OCI-LY3 (cell line): ENCODE measurements at regions not wholly inside any gene's neighbourhood (a gene's known extent, or its start where the extent isn't known, plus 50 kb on each side); places are given as distances from the start of the nearest gene placed in this dataset.

Experiments used
- H2AFZ ChIP-seq: fragments of 200-600, 300-600 bp; shearing (Covaris generic); 2 replicates; pipeline ENCODE4 v1.6.0; 2014; ENCODE audit warnings: antibody characterized with exemption, low read depth, low read length
- H3K27ac ChIP-seq: fragments of 200-600, 300-600 bp; sonication (generic); 2 replicates; pipeline ENCODE4 v1.5.1; 2014; ENCODE audit warnings: mild to moderate bottlenecking, low read length, moderate library complexity, mixed read lengths
- H3K27me3 ChIP-seq: fragments of 200-600, 300-600 bp; sonication (generic); 2 replicates; pipeline ENCODE4 v1.6.1; 2014; ENCODE audit warnings: low read depth, low read length, mixed read lengths
- H3K36me3 ChIP-seq: fragments of 200-600, 300-600 bp; sonication (generic); replicated peaks from 2 replicates; pipeline ENCODE3; 2014; ENCODE audit warnings: low read depth, low read length, mixed read lengths
- H3K4me1 ChIP-seq: fragments of 300-600, 200-600 bp; sonication (generic); 2 replicates; pipeline ENCODE4 v1.6.1; 2014; ENCODE audit warnings: low read length, mixed read lengths
- H3K4me2 ChIP-seq: fragments of 200-600, 300-600 bp; sonication (generic); 2 replicates; pipeline ENCODE4 v1.6.1; 2014; ENCODE audit warnings: low read length, mixed read lengths
- H3K4me3 ChIP-seq: fragments of 300-600, 200-600 bp; sonication (generic); 2 replicates; pipeline ENCODE4 v1.5.1; 2014; ENCODE audit warnings: antibody characterized with exemption, mild to moderate bottlenecking, low read length, moderate library complexity
- H3K79me2 ChIP-seq: fragments of 300-600, 200-600 bp; shearing (Covaris generic); 2 replicates; pipeline ENCODE4 v1.6.1; 2014; ENCODE audit warnings: mild to moderate bottlenecking, low read length, mixed read lengths
- H3K9ac ChIP-seq: fragments of 300-600, 200-600 bp; shearing (Covaris generic); 2 replicates; pipeline ENCODE4 v1.6.0; 2014; ENCODE audit warnings: mild to moderate bottlenecking, low read length, moderate library complexity
- H3K9me3 ChIP-seq: fragments of 200-600, 300-600 bp; shearing (Covaris generic); 2 replicates; pipeline ENCODE4 v1.6.1; 2014; ENCODE audit warnings: low read length, mixed read lengths; ENCODE audit not compliant: insufficient read depth
- H4K20me1 ChIP-seq: fragments of 200-600, 300-600 bp; sonication (generic); 2 replicates; pipeline ENCODE4 v1.6.1; 2016; ENCODE audit warnings: low read length, mixed read lengths; ENCODE audit not compliant: insufficient read depth
- CTCF ChIP-seq: fragments of 200-600, 300-600 bp; sonication (generic); IDR thresholded peaks from 2 replicates; pipeline ENCODE4 v1.5.1; 2014; ENCODE audit warnings: antibody characterized with exemption, low read length, low read depth
- EZH2phosphoT487 ChIP-seq: fragments of 200-600 bp; shearing (Covaris generic); IDR thresholded peaks from 2 replicates; pipeline ENCODE4 v1.6.1; 2018; ENCODE audit warnings: antibody characterized with exemption, mixed run types, low read depth

- H3K4me3 ChIP-seq, result no peak overlapping the region
- no peaks in the 10 kb centered on the region for H3K9me3 ChIP-seq
- H3K79me2 ChIP-seq, result no peaks in the 10 kb centered on the region
- no peak overlapping the region for H3K9ac ChIP-seq
- TF ChIP-seq CTCF (no peak), EZH2phosphoT487 (no peak)
- H3K27me3 ChIP-seq, result no peaks in the 10 kb centered on the region
- no peaks in the 10 kb centered on the region for H3K36me3 ChIP-seq
- H2AFZ ChIP-seq, result no peak overlapping the region
- H3K4me2 ChIP-seq, result no peak overlapping the region
- H3K4me1 ChIP-seq, result no peaks in the 10 kb centered on the region
- H4K20me1 ChIP-seq, result no peaks in the 10 kb centered on the region
- no peak overlapping the region for H3K27ac ChIP-seq
These were observed 155.1 kb upstream of the MMS22L start for GRCh38 chr6:97438011-97438671.

GRCh38 chr6:97440590-97441176 lies 157.7 kb upstream of the MMS22L start:
- no peaks in the 10 kb centered on the region for H3K9me3 ChIP-seq
- H3K79me2 ChIP-seq, result no peaks in the 10 kb centered on the region
- H4K20me1 ChIP-seq, result no peaks in the 10 kb centered on the region
- H3K4me1 ChIP-seq, result no peaks in the 10 kb centered on the region
- peak overlapping the region; percentile 50 for H3K4me2 ChIP-seq
- no peaks in the 10 kb centered on the region for H3K36me3 ChIP-seq
- H2AFZ ChIP-seq, result 0 out of 2 replicates have a peak overlapping the region, but pooled peaks have one; percentile 17
- no peak overlapping the region for H3K27ac ChIP-seq
- peak; percentile 67 for TF ChIP-seq CTCF
- no peak for TF ChIP-seq EZH2phosphoT487
- H3K9ac ChIP-seq, result 0 out of 2 replicates have a peak overlapping the region, but pooled peaks have one; percentile 21
- peak overlapping the region; percentile 55 for H3K4me3 ChIP-seq
- no peaks in the 10 kb centered on the region for H3K27me3 ChIP-seq

GRCh38 chr6:97443408-97444080 lies 160.5 kb upstream of the MMS22L start:
- Histone ChIP-seq H3K36me3 (no peaks in the 10 kb centered on the region), H3K4me1 (no peaks in the 10 kb centered on the region), H3K9ac (no peak overlapping the region), H3K4me3 (no peak overlapping the region), H3K79me2 (no peaks in the 10 kb centered on the region), H3K27ac (no peak overlapping the region), H3K4me2 (no peak overlapping the region), H3K27me3 (no peaks in the 10 kb centered on the region), H4K20me1 (no peaks in the 10 kb centered on the region), H2AFZ (no peak overlapping the region), H3K9me3 (no peaks in the 10 kb centered on the region)
- TF ChIP-seq CTCF (no peak), EZH2phosphoT487 (no peak)

- Histone ChIP-seq H3K4me3 (no peak overlapping the region), H3K9ac (no peak overlapping the region), H4K20me1 (no peaks in the 10 kb centered on the region), H3K79me2 (no peaks in the 10 kb centered on the region), H3K27ac (no peak overlapping the region), H3K4me2 (no peak overlapping the region), H2AFZ (no peak overlapping the region), H3K4me1 (no peaks in the 10 kb centered on the region), H3K36me3 (no peaks in the 10 kb centered on the region), H3K27me3 (no peaks in the 10 kb centered on the region), H3K9me3 (no peaks in the 10 kb centered on the region)
- TF ChIP-seq EZH2phosphoT487 (no peak), CTCF (no peak)
These were observed 162.4 kb upstream of the MMS22L start for GRCh38 chr6:97445407-97445806.
